Smooth muscle cell of the brain vasculature (primary cell): ENCODE measurements at regions not wholly inside any gene's neighbourhood (a gene's known extent, or its start where the extent isn't known, plus 50 kb on each side); places are given as distances from the start of the nearest gene placed in this dataset.

Experiments used
- DNase-seq: peaks from one replicate; pipeline ENCODE4 v3.0.0-alpha.2; 2012; ENCODE audit warnings: low read depth, low spot score

DNA sequence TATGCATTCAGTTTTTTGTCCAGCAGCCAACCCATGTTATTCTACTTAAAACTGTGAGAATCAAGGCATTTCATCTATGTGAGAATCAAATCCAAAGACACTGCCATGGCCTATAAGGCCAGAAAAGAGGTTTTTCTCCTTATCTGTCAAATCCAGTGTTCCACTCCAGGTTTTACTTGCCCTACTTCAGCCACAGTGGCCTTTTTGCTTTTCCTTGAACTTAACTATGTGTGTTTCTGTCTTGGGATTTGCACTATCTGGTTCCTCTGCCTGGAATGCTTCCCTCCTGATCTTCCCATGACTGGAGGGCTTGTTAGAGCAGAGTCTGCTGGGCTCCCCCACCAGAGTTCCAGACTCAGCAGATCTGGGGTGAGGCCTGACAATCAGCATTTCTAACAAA is 113.1 kb upstream of the DOK5 start:
- no peak for DNase-seq

- no peak for DNase-seq
Observed at GRCh38 chr20:54364365-54364764, 111.0 kb upstream of the DOK5 start.

- DNase-seq = no peak
Observed at GRCh38 chr20:54364919-54365318, 110.5 kb upstream of the DOK5 start.

GRCh38 chr20:54366669-54367344 is 108.6 kb upstream of the DOK5 start:
- DNase-seq = no peak

- DNase-seq = no peak
Observed at GRCh38 chr20:54368570-54368969, 106.8 kb upstream of the DOK5 start.

- no peak for DNase-seq
Observed at GRCh38 chr20:54372313-54372712, 103.1 kb upstream of the DOK5 start.

DNA sequence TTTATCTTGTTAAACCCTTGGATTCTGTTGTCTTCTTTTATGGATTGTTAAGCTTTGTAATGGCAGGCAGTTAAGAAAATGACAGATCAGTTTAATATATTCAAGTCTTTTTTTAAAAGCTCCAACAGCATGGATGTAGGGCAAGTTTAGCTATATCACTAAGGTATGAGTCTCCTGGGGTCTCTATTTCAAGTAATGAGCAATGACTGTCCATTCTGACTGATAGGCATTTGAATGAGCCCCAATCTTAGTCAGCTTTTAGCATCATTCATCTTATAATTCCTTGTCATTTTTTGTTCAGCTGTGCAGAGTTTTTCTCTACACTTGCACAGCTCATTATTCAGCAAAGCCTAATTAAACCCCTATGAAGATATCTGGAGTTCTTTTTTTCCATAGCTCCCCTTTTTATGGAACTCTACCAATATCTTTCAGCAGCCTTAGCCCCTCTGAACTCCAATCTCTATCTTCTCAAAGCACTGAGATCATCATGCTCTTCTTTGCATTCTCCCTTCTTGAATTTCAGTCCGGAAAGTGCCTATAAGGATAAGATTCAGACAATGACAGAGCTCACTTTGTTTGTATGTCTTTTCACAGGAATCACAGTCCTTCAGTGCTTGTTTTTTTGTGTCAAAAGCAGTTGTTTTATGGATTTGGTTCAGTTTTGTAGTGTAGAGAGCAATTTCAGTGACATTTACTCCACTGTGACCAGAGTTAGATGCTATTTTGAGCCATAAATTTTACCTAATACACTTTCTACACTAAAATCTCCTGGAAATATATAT is 97.2 kb upstream of the DOK5 start:
- DNase-seq = no peak

- no peak for DNase-seq
Observed at GRCh38 chr20:54379893-54380584, 95.4 kb upstream of the DOK5 start.

GRCh38 chr20:54382419-54382818 is 93.0 kb upstream of the DOK5 start:
- no peak for DNase-seq

DNA sequence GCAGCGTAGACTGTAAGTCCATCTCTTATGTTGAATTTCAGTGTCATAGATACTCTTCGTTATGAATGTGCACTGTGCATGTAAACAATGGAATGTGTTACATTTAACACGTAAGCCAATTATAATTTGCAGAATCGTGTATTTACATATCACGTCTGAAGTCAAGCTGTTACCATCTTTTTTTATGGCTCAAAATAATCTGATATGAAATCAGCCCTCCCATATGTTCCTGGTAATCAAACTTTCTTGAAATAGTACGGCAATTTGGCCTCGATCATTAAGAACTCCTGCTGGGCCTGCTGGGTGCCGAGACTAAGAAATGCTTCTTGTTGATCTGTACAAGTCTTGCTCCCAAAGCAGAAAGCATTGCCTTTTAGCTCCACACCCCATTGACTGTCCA is 89.6 kb upstream of the DOK5 start:
- no peak for DNase-seq

- no peak for DNase-seq
Observed at GRCh38 chr20:54389596-54390280, 85.7 kb upstream of the DOK5 start.

DNA sequence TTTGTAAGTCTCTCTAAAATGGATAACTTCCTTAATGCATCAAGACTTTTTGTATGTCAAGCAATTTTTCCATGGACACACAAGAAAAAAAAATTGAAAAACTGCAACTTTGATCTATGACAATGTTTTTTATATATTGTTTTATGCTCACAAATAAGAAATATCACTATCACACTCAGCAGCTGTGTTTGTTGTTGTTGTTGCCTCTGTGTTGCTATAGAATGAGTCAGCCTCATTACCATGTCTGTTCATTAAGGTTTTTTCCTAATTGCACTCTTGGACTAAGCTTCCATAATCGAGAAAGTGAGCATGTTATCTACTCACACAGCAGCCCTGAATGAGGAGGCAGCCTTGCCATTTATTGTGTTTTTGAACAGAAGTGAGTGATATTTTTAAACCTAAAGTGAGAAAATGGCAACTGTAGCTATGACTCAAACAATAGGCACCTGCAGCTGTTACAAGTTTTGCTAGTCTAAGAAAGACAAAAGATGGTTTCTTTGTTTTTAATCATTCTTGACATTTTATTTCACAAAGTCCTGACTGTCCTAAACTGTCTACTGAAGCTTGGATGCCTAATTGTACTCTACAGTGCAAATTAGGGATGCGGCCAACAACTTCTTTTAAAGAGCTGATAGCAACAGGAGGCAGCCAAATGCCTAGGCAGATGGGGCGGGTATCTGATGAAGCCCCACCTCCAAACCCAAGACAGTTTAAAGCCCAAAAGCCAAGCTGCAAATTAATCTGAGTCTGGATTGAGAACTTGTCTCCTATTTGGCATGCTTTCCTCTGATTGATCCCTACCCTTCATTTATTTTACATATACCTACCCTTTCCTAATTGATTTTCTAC is 77.9 kb upstream of the DOK5 start:
- DNase-seq = no peak

DNA sequence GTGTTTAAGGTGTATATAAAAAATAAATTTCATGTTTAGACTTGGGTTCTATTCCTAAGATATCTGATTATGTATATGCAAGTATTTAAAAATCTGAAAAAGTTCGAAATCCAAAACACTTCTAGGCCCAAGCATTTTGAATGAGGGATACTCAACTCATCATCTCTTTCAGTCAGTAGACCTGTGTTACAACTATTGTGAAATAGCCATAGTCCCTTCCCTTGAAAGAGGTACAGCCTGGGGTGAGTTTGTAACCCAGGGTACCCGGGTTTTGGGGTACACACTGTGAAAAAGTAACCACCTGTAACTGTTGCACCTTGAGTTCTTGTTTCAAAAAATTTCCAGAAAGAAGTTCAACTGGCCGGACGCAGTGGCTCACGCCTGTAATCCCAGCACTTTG is 76.6 kb upstream of the DOK5 start:
- no peak for DNase-seq

GRCh38 chr20:54405540-54405939 is 69.9 kb upstream of the DOK5 start:
- DNase-seq = no peak

DNA sequence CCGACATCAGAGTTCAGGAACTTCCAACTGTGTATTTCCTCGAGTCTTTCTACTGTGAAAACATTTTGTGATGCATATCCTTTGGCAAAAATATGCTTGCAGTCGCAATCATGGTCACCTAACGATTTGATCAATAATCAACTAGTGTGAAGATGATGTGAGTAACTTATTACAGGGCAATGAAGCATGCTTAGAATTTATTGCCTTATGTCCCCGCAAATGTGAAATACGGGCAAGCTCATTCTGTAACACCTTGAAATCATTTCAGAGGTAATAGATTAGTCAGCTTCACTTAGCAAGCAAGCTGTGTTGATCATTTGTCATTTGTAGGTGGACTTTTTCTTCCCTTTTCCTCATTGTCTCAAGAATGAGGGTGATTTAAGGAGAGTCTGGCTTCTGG is 67.9 kb upstream of the DOK5 start:
- DNase-seq = no peak

- DNase-seq = no peak
Observed at GRCh38 chr20:54415967-54416366, 59.4 kb upstream of the DOK5 start.

- DNase-seq = no peak
Observed at GRCh38 chr20:54416770-54417169, 58.6 kb upstream of the DOK5 start.

DNA sequence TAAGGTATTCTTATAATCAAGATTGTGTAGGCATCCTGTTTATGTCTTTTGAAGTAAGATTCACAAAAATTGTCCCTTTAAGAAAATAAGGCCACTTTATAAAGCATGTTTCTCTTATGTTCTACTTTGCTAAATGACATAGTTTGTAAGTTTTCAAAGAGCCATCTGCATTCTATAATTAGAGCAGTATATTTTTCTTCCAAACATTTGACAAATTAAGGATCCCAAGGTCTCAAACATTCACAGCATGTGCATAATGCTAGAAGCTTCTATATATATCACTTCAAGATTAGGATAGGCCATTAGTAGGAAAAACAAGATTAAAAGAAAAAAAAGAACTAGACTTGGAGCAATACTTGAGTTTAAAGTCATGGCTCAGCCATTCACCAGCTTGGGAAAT is 55.9 kb upstream of the DOK5 start:
- DNase-seq = no peak
